Pancreas (tissue), 10 donors: ENCODE measurements at regions not wholly inside any gene's neighbourhood (a gene's known extent, or its start where the extent isn't known, plus 50 kb on each side); places are given as distances from the start of the nearest gene placed in this dataset.

ENCODE experiments used
- ATAC-seq, 4 donors: fragments of 200-7000 bp; cut with Tn5 transposase; one replicate each; pipeline versions ENCODE4 v1.8.0 to v1.9.1; 2020; ENCODE audit warnings: mild to moderate bottlenecking in 4 of 4, moderate library complexity in 4 of 4
- DNase-seq, 6 donors: peaks; one replicate each; pipeline ENCODE4 v3.0.0-alpha.2; 2020
- FAIRE-seq: peaks from 2 replicates; lab custom pipeline; 2012; peaks lifted over from hg19 to GRCh38; lab: Jason Lieb, UNC
- H3K27ac ChIP-seq, 4 donors: fragments of 200-600 bp; sonication (generic); 1 replicate in 3 of 4; 2 replicates in 1 of 4; pipeline versions ENCODE4 v1.5.0 to v1.8.0; 2020
- H3K27me3 ChIP-seq, 4 donors: fragments of 200-600 bp; one replicate each; pipeline ENCODE4 v1.8.0; 2021
- H3K36me3 ChIP-seq, 3 donors: fragments of 200-600 bp; sonication (generic) in 1 of 3; one replicate each; pipeline versions ENCODE4 v1.5.0 to v1.8.0; 2020 to 2021
- H3K4me1 ChIP-seq, 3 donors: fragments of 200-600 bp; one replicate each; pipeline ENCODE4 v1.8.0; 2021
- H3K4me3 ChIP-seq, 4 donors: fragments of 200-600 bp; sonication (generic) in 2 of 4; one replicate each; pipeline versions ENCODE4 v1.5.0 to v1.8.0; 2020 to 2021
- H3K9me3 ChIP-seq, 4 donors: fragments of 200-600 bp; one replicate each; pipeline ENCODE4 v1.8.0; 2021
- WGBS, 2 donors: extraction: QIAGEN DNeasy Blood & Tissue Kit; methylation state at CpG; one replicate each; pipeline ENCODE4 v1.1.7; 2013; 5-methylcytosine and 5-hydroxymethylcytosine counted together
- intact Hi-C, 3 donors: fragments of 100-400 bp; cut with DNase I; formaldehyde crosslinking; loops; one replicate each; pipeline versions ENCODE4 v1.11.1 to v1.14.2; 2022
- TF ChIP-seq, protein P1 (sequence below), 4 donors: fragments of 200-600 bp; sonication (generic) in 3 of 4; IDR thresholded peaks; one replicate each; pipeline versions ENCODE4 v1.5.0 to v1.8.0; 2021; ENCODE audit warnings: antibody characterized with exemption in 4 of 4
- donor health status: healthy with polysubstance abuse.
- donor health status: DM: no; HTN: no; CAD: no; lungs with moderate emphysema.
- donor health status: DM: no; HTN: no; CAD: no.
- donor health status: control.
- donor health status: control.
- donor health status: Bipolar disorder and iron deficiency.
- donor health status: DM: yes; HTN: yes; CAD: no.
- donor health status: DM: no; HTN: no; CAD: no.
- donor health status: DM: no; HTN: no; CAD: no.
- donor health status: DM: yes; HTN: yes; CAD: no.

DNA sequence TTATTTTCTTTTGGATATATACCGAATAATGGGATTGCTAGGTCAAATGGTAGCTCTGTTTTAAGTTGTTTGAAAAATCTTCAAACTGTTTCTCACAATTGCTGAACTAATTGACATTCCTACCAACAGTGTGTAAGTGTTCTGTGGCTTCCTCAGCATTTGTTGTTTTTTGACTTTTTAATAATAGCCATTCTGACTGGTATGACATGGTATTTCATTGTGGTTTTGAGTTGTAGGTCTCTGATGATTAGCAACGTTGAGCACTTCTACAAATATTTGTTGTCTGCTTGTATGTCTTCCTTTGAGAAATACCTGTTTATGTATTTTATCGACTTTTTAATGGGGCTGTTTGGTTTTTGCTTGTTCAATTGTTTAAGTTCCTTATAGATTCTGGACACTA is 680.1 kb upstream of the GRIA3 start:
- Histone ChIP-seq H3K27me3 (no peaks in the 10 kb centered on the region), H3K4me3 (no peak overlapping the region), H3K27ac (no peak overlapping the region), H3K36me3 (no peaks in the 10 kb centered on the region), H3K9me3 (no peaks in the 10 kb centered on the region), H3K4me1 (no peaks in the 10 kb centered on the region)
- WGBS, 2 donors, result 27 to 37% methylated on average over 3 of the region's 3 CpGs
- ATAC-seq, result no peak
- FAIRE-seq, result peak; percentile 45
- no peak for DNase-seq
- TF ChIP-seq, protein P1, sequence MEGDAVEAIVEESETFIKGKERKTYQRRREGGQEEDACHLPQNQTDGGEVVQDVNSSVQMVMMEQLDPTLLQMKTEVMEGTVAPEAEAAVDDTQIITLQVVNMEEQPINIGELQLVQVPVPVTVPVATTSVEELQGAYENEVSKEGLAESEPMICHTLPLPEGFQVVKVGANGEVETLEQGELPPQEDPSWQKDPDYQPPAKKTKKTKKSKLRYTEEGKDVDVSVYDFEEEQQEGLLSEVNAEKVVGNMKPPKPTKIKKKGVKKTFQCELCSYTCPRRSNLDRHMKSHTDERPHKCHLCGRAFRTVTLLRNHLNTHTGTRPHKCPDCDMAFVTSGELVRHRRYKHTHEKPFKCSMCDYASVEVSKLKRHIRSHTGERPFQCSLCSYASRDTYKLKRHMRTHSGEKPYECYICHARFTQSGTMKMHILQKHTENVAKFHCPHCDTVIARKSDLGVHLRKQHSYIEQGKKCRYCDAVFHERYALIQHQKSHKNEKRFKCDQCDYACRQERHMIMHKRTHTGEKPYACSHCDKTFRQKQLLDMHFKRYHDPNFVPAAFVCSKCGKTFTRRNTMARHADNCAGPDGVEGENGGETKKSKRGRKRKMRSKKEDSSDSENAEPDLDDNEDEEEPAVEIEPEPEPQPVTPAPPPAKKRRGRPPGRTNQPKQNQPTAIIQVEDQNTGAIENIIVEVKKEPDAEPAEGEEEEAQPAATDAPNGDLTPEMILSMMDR (IDR thresholded peaks at IDR 0.05), result no peak
- intact Hi-C loops, result no loop called here

DNA sequence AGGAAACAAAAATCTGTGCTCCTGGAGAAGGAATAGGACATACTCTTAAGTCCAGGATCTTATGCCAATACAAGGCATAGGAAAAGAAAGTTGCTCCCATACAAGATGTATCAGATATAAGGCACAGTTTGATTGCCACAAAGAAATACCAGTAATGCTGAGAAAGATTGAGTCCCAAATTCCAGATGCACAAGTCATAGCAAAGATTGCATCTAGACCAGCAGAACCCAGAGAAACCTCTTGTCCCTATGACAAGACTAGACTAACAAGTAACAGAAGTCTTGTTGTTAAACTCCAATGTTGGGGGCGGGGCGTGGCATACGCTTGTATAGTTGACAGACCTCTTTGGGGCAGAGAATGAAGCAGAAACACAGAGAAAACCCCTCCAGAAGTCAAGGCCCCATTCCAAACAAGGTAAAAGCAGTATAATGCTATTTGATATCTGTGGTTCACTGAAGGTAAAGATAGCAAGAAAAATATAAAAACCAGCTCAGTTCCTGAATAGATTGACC is 671.5 kb upstream of the GRIA3 start:
- DNase-seq (no peak), ATAC-seq (no peak), FAIRE-seq (no peak)
- H3K36me3 ChIP-seq, result no peaks in the 10 kb centered on the region
- H3K9me3 ChIP-seq, result no peaks in the 10 kb centered on the region
- H3K4me1 ChIP-seq, result no peaks in the 10 kb centered on the region
- H3K27ac ChIP-seq, result no peak overlapping the region
- H3K4me3 ChIP-seq, result no peak overlapping the region
- TF ChIP-seq, protein P1 (IDR thresholded peaks at IDR 0.05), result no peak
- no peaks in the 10 kb centered on the region for H3K27me3 ChIP-seq
- intact Hi-C loops, result no loop called here
- 59 to 82% methylated on average over 3 of the region's 3 CpGs for WGBS, 2 donors

DNA sequence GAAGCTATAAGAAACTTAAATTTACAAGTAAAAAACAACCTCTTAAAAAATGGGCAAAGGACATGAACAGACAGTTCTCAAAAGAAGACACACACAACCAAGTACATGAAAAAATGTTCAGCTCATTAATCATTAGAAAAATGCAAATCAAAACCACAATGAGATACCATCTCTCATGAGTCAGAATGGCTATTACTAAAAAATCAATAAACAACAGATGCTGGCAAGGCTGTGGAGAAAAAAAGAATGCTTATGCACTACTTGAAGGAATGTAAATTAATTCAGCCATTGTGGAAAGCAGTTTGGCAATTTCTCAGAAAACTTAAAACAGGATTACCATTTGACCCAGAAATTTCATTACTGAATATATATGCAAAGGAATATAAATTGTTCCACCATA is 666.3 kb upstream of the GRIA3 start:
- peak; percentile 57 for FAIRE-seq
- no peak overlapping the region for H3K27ac ChIP-seq

DNA sequence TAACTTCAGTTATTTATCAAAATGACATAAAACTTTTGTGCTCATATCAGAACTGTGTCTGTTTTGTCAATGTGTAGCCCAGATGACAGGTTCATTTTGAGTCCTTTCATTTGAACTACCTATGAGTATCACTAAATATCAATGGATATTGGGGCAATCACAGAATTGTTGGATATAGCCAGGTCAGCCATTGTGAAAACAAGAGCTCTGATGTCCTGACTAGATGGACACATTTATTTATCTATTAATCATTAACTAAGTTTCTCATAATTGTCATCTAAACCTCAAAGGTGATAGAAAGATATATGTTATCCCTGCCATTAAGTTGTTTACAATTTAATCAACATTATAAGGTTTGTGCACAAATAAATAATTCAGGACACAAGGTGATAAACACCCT is 638.3 kb upstream of the GRIA3 start:
- Histone ChIP-seq H3K4me3 (no peak overlapping the region), H3K27ac (no peak overlapping the region), H3K9me3 (no peaks in the 10 kb centered on the region), H3K4me1 (no peaks in the 10 kb centered on the region), H3K36me3 (no peaks in the 10 kb centered on the region), H3K27me3 (no peaks in the 10 kb centered on the region)
- TF ChIP-seq, protein P1 (IDR thresholded peaks at IDR 0.05), result no peak
- intact Hi-C loops, result no loop called here
- DNase-seq (no peak), FAIRE-seq (peak; percentile 5), ATAC-seq (no peak)

More for the DNA sequence above, 666.3 kb upstream of the GRIA3 start:
- H3K36me3 ChIP-seq, result no peaks in the 10 kb centered on the region
- H3K9me3 ChIP-seq, result no peaks in the 10 kb centered on the region
- H3K27me3 ChIP-seq, result no peaks in the 10 kb centered on the region
- TF ChIP-seq, protein P1 (IDR thresholded peaks at IDR 0.05), result no peak
- no peaks in the 10 kb centered on the region for H3K4me1 ChIP-seq
- no peak overlapping the region for H3K4me3 ChIP-seq
- intact Hi-C loops, result no loop called here
- ATAC-seq, result no peak
- DNase-seq, result no peak

DNA sequence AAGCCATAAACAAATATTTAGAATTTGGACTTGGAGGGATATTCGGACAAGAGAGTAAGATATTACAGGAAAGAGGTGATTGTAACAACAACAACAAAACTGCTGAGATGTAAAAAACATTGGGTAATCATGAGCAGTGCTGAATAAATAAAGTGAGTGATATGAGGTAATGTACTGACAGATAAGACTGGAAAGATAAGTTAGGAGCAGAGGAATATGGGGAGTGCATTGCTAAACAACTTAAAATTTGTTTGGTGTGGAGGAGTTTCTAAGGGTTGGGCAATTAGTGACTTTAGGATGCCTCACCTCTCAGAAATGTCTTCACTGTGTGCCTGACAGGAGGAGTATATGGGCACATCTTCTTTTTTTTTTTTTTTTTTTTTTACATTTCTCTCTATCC is 637.8 kb upstream of the GRIA3 start:
- Histone ChIP-seq H3K27me3 (no peaks in the 10 kb centered on the region), H3K36me3 (no peaks in the 10 kb centered on the region), H3K4me1 (no peaks in the 10 kb centered on the region), H3K4me3 (no peak overlapping the region), H3K27ac (no peak overlapping the region), H3K9me3 (no peaks in the 10 kb centered on the region)
- FAIRE-seq (no peak), ATAC-seq (no peak), DNase-seq (no peak)
- WGBS, 2 donors, result 72 to 86% methylated on average over 1 of the region's 1 CpG
- TF ChIP-seq, protein P1 (IDR thresholded peaks at IDR 0.05), result no peak
- intact Hi-C loops, result no loop called here
